Stimulated activated memory B cell treated with anti-CD40 and anti-IgM and Interleukin-4, amounts not matched to agents 10 μg/mL and 1 μg/mL and 100 μg/mL, for 72 hours (primary cell): ENCODE measurements at regions not wholly inside any gene's neighbourhood (a gene's known extent, or its start where the extent isn't known, plus 50 kb on each side); places are given as distances from the start of the nearest gene placed in this dataset.

Experiments used
- ATAC-seq: fragments of 150-1000 bp; cut with Tn5 transposase; 2 replicates; pipeline ENCODE4 v1.10.0; 2021
- H3K27ac Mint-ChIP-seq: one replicate; pipeline ENCODE4 v1.8.0; 2022; ENCODE audit warnings: mild to moderate bottlenecking, mixed read lengths
- H3K27me3 Mint-ChIP-seq: one replicate; pipeline ENCODE4 v1.8.0; 2022; ENCODE audit warnings: mixed read lengths
- H3K36me3 Mint-ChIP-seq: one replicate; pipeline ENCODE4 v1.8.0; 2022; ENCODE audit warnings: mixed read lengths
- H3K4me1 Mint-ChIP-seq: one replicate; pipeline ENCODE4 v1.8.0; 2022; ENCODE audit warnings: mixed read lengths
- H3K4me3 Mint-ChIP-seq: one replicate; pipeline ENCODE4 v1.8.0; 2022; ENCODE audit warnings: mild to moderate bottlenecking, moderate library complexity, mixed read lengths
- H3K9me3 Mint-ChIP-seq: one replicate; pipeline ENCODE4 v1.8.0; 2022; ENCODE audit warnings: mixed read lengths

- Mint-ChIP-seq H3K27ac (no peak overlapping the region), H3K36me3 (no peaks in the 10 kb centered on the region), H3K4me1 (no peaks in the 10 kb centered on the region), H3K27me3 (peaks cover 16% of the 10 kb centered on the region), H3K9me3 (peaks cover 7% of the 10 kb centered on the region), H3K4me3 (no peak overlapping the region)
- ATAC-seq, result no peak
Measured at GRCh38 chr16:26913851-26914250, 152.9 kb upstream of the C16orf82 start.

- Mint-ChIP-seq H3K27me3 (no peaks in the 10 kb centered on the region), H3K9me3 (peaks cover 13% of the 10 kb centered on the region), H3K4me1 (no peaks in the 10 kb centered on the region), H3K27ac (no peak overlapping the region), H3K4me3 (no peak overlapping the region), H3K36me3 (no peaks in the 10 kb centered on the region)
- ATAC-seq, result no peak
Measured at GRCh38 chr16:26930786-26931581, 135.7 kb upstream of the C16orf82 start.

GRCh38 chr16:26950636-26951035 is 116.1 kb upstream of the C16orf82 start:
- Mint-ChIP-seq H3K9me3 (no peaks in the 10 kb centered on the region), H3K4me1 (no peaks in the 10 kb centered on the region), H3K27me3 (peaks cover 9% of the 10 kb centered on the region), H3K4me3 (no peak overlapping the region), H3K27ac (no peak overlapping the region), H3K36me3 (no peaks in the 10 kb centered on the region)
- ATAC-seq, result no peak

- H3K27me3 Mint-ChIP-seq, result peaks cover 13% of the 10 kb centered on the region
- H3K27ac Mint-ChIP-seq, result no peak overlapping the region
- H3K36me3 Mint-ChIP-seq, result no peaks in the 10 kb centered on the region
Measured at GRCh38 chr16:26951950-26952349, 114.8 kb upstream of the C16orf82 start.

GRCh38 chr16:26952411-26952810 is 114.3 kb upstream of the C16orf82 start:
- H3K9me3 Mint-ChIP-seq, result no peaks in the 10 kb centered on the region
- H3K4me3 Mint-ChIP-seq, result no peak overlapping the region
- H3K4me1 Mint-ChIP-seq, result no peaks in the 10 kb centered on the region
- peaks cover 17% of the 10 kb centered on the region for H3K27me3 Mint-ChIP-seq
- H3K36me3 Mint-ChIP-seq, result no peaks in the 10 kb centered on the region
- H3K27ac Mint-ChIP-seq, result no peak overlapping the region
- no peak for ATAC-seq

More at GRCh38 chr16:26951950-26952349, 114.8 kb upstream of the C16orf82 start:
- Mint-ChIP-seq H3K4me1 (no peaks in the 10 kb centered on the region), H3K9me3 (no peaks in the 10 kb centered on the region), H3K4me3 (no peak overlapping the region)
- no peak for ATAC-seq

- Mint-ChIP-seq H3K4me1 (no peaks in the 10 kb centered on the region), H3K4me3 (no peak overlapping the region), H3K36me3 (no peaks in the 10 kb centered on the region), H3K27ac (no peak overlapping the region), H3K27me3 (peaks cover 22% of the 10 kb centered on the region), H3K9me3 (peaks cover 19% of the 10 kb centered on the region)
- no peak for ATAC-seq
Measured at GRCh38 chr16:26957283-26957859, 109.4 kb upstream of the C16orf82 start.

GRCh38 chr16:26959416-26960009 is 107.2 kb upstream of the C16orf82 start:
- no peaks in the 10 kb centered on the region for H3K4me1 Mint-ChIP-seq
- no peak overlapping the region for H3K4me3 Mint-ChIP-seq

GRCh38 chr16:26961459-26961858 is 105.3 kb upstream of the C16orf82 start:
- Mint-ChIP-seq H3K27me3 (peaks cover 27% of the 10 kb centered on the region), H3K9me3 (peaks cover 19% of the 10 kb centered on the region), H3K4me1 (no peaks in the 10 kb centered on the region), H3K36me3 (no peaks in the 10 kb centered on the region), H3K4me3 (no peak overlapping the region), H3K27ac (no peak overlapping the region)
- no peak for ATAC-seq

More at GRCh38 chr16:26959416-26960009, 107.2 kb upstream of the C16orf82 start:
- H3K27ac Mint-ChIP-seq, result no peak overlapping the region
- no peaks in the 10 kb centered on the region for H3K36me3 Mint-ChIP-seq
- ATAC-seq, result no peak
- H3K27me3 Mint-ChIP-seq, result peaks cover 17% of the 10 kb centered on the region
- peaks cover 19% of the 10 kb centered on the region for H3K9me3 Mint-ChIP-seq

- Mint-ChIP-seq H3K36me3 (no peaks in the 10 kb centered on the region), H3K27ac (no peak overlapping the region), H3K9me3 (peaks cover 19% of the 10 kb centered on the region), H3K27me3 (peaks cover 12% of the 10 kb centered on the region), H3K4me1 (no peaks in the 10 kb centered on the region), H3K4me3 (no peak overlapping the region)
- ATAC-seq, result no peak
Measured at GRCh38 chr16:26963109-26963508, 103.6 kb upstream of the C16orf82 start.

- Mint-ChIP-seq H3K27ac (no peak overlapping the region), H3K9me3 (no peaks in the 10 kb centered on the region), H3K4me1 (no peaks in the 10 kb centered on the region), H3K4me3 (no peak overlapping the region), H3K36me3 (no peaks in the 10 kb centered on the region), H3K27me3 (peaks cover 10% of the 10 kb centered on the region)
- ATAC-seq, result no peak
Measured at GRCh38 chr16:26969589-26970231, 97.0 kb upstream of the C16orf82 start.

- Mint-ChIP-seq H3K9me3 (no peaks in the 10 kb centered on the region), H3K36me3 (no peaks in the 10 kb centered on the region), H3K27me3 (peaks cover 10% of the 10 kb centered on the region), H3K4me3 (no peak overlapping the region), H3K27ac (no peak overlapping the region), H3K4me1 (no peaks in the 10 kb centered on the region)
- ATAC-seq, result no peak
Measured at GRCh38 chr16:26970292-26970691, 96.4 kb upstream of the C16orf82 start.

GRCh38 chr16:26976873-26977272 is 89.9 kb upstream of the C16orf82 start:
- Mint-ChIP-seq H3K4me3 (no peak overlapping the region), H3K4me1 (no peaks in the 10 kb centered on the region), H3K27ac (no peak overlapping the region), H3K36me3 (no peaks in the 10 kb centered on the region), H3K9me3 (no peaks in the 10 kb centered on the region), H3K27me3 (peaks cover 8% of the 10 kb centered on the region)
- no peak for ATAC-seq

GRCh38 chr16:26981266-26981938 is 85.3 kb upstream of the C16orf82 start:
- H3K9me3 Mint-ChIP-seq, result peaks cover 3% of the 10 kb centered on the region
- H3K4me1 Mint-ChIP-seq, result no peaks in the 10 kb centered on the region
- peaks cover 24% of the 10 kb centered on the region for H3K27me3 Mint-ChIP-seq
- ATAC-seq, result no peak
- H3K4me3 Mint-ChIP-seq, result no peak overlapping the region
- no peak overlapping the region for H3K27ac Mint-ChIP-seq
- H3K36me3 Mint-ChIP-seq, result no peaks in the 10 kb centered on the region

GRCh38 chr16:26982422-26982821 is 84.3 kb upstream of the C16orf82 start:
- H3K36me3 Mint-ChIP-seq, result no peaks in the 10 kb centered on the region
- no peak overlapping the region for H3K27ac Mint-ChIP-seq
- no peak overlapping the region for H3K4me3 Mint-ChIP-seq
- peaks cover 3% of the 10 kb centered on the region for H3K9me3 Mint-ChIP-seq
- peaks cover 34% of the 10 kb centered on the region for H3K27me3 Mint-ChIP-seq
- no peaks in the 10 kb centered on the region for H3K4me1 Mint-ChIP-seq
- no peak for ATAC-seq

- no peak for ATAC-seq
- Mint-ChIP-seq H3K36me3 (no peaks in the 10 kb centered on the region), H3K27ac (no peak overlapping the region), H3K9me3 (peaks cover 3% of the 10 kb centered on the region), H3K4me3 (no peak overlapping the region), H3K4me1 (no peaks in the 10 kb centered on the region), H3K27me3 (peaks cover 34% of the 10 kb centered on the region)
Measured at GRCh38 chr16:26983426-26983825, 83.3 kb upstream of the C16orf82 start.
